NCI-H146 treated with DMSO at 0.1 percent for 48 hours (cell line): ENCODE measurements at regions not wholly inside any gene's neighbourhood (a gene's known extent, or its start where the extent isn't known, plus 50 kb on each side); places are given as distances from the start of the nearest gene placed in this dataset.

Experiments used
- DNase-seq: peaks from one replicate; lab custom pipeline; 2025; ENCODE audit not compliant: unreplicated experiment; lab: John Stamatoyannopoulos, UW

DNA sequence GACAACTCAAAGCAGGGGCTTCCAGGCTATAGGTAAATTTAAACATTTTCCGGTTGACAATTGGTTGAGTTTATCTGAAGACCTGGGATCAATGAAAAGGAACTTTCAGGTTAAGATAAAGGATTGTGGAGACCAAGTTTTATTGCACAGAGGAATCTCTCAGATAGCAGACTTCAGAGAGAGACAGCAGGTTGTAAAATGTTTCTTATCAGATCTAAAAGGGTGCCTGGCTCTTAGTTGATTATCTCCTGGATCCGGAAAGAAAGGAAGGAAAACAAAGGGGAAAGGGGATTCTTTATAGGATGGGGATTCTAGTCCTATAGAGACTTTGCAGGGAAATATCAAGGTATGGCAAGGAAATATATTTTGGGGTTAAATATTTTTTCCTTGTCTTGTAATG lies 951.3 kb upstream of the SEMA6D start:
- no peak for DNase-seq

DNA sequence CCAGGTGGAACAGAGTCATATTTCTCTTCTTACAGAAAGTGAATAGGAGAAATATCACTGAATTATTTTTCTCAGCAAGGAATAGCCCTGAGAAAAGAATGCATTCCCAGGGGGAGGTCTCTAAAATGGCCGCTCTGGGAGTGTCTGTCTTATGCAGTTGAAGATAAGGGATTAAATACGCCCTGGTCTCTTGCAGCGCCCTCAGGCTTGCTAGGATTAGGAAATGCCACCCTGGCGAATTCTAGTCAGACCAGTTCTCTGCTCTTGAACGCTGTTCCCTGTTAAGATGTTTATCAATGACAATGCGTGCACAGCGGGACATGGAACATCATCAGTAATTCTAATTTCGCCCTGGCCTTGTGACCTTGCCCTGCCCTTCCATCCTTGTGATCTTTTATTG lies 949.0 kb upstream of the SEMA6D start:
- no peak for DNase-seq

DNA sequence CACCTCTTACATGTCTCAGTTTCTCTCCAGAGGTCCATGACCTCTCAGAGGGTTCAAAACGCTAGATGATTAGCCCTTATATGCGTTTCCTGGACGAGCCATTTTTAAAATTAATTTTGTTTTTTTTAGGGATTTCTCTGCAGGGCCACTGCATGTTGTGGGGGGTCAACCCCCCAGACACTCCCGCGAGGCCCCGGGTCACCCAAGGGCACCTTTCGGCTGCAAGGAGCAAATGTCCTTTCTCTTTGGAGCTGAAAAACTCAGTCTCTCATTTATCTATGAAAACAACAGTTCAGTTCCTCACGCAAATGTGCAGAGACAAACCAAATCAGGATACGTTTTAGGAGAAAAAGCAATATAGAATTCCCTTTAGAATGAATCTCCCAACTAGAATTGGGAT lies 944.3 kb upstream of the SEMA6D start:
- DNase-seq, result no peak

DNA sequence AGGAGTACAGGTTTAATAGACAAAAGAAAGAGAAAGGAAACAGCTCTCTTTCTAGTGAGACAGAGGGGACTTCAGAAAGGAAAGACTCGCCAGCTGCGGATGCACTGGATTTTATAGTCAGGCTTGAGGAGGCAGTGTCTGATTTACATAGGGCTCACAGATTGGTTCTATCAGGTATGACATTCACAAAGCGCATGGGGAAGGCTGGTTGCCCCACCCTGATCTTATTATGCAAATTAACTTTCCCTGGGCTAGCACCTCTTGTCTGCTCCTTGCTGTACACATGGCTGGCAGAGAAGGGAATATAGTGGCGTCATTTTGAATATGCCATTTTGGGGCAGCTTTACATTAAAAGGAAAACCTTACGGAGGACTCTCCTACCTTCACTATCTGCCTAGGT lies 938.4 kb upstream of the SEMA6D start:
- DNase-seq, result no peak

DNA sequence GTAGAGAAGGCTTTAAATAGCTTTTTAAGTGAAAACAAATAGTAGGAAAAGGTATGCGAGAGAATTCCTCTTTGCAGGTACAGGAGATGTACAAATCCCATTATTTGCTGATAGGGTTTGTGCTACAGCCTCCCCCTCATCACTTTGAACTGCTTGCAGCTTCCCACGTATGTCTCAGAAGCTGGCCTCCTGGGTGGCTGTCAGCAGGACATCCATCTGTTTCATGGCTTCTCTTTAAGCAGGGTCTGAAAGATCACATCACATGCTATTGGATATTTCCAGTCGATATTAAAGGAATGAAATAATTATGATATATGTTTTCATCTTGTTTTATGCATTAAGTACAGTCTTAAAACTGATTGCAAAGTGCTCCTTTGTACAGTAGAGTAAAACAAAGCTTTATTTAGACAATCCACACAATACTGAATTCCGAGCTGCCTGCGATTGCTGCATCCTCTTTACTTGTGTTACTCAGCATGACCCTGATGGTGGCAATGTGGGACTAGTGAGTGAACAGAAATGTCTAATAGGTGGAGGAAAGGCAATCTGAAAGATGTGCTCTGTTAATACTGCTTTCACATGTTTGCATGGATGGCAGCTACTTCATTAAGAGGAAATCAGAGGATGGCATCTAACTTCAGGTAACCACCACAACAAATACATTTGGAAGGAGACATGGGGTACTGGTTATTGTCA lies 930.6 kb upstream of the SEMA6D start:
- peak; percentile 75 for DNase-seq

DNA sequence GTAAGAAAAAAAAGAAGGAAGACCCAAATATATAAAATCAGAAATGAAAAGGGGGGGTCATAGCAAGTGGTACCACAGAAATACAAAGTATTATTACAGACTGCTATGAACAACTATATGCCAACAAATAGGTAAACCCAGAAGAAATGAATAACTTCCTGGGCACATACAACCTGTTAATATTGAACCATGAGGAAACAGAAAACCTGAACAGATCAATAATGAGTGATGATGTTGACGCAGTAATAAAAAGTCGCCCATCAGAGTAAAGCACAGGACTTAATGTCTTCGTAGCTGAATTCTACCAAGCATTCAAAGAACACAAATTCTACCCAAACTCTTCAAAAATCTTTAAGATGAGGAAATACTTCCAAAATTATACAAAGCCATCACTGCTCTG lies 921.6 kb upstream of the SEMA6D start:
- no peak for DNase-seq

DNA sequence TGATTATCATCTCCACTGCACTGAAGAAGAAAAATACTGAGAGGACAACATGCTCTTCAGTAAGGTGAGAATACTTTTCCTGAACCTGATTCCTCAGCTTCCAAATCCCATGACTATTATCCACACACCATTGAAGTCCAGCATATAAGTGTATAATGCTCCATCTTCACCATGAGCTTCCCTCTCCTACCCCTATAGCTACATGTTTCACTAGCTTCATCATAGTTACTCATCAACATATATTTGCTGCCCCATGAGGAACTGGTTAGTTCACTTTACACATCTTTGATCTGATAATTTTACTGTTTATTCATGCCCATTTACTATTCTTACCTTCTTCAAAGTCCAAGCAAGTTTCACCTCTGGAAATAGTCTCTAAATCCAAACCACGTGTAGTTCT lies 908.5 kb upstream of the SEMA6D start:
- DNase-seq, result no peak

DNA sequence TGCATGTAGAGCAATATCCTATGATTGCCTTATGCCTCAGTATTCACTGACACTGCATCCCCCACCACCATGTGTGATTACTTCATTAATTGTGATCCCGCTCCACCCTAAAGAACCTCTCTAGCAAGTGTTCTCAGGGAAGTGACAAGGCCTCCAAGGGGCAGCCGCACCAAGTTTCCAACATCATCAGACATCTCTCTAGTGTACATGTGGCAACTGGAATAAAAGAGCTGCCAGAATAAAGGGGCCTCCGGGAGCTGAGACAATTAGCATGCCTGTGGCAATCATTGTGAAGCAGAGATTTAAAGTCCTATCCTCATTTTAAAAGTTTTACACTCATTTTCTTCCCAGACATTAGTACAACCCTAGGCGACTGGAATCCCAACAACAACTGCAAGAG lies 902.1 kb upstream of the SEMA6D start:
- DNase-seq, result no peak

DNA sequence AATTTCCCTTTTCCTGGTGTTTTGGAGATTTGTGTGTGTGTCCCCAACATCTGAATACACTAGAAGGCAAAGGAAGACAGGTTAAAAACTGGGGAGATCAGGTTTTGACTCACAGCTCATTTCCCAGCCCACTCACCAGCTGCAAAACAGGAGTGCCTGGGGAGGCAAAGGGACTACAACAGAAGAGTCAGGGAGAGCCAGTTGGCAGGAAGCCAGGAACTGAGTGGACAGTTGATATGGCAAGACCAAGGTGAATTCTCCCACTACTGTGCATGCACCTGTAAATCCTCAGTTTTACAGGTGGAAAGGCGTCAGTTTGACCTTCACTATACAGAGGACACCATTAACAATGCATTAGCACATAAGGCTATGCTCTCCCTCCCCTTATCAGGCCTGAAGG lies 901.5 kb upstream of the SEMA6D start:
- DNase-seq, result peak; percentile 62

DNA sequence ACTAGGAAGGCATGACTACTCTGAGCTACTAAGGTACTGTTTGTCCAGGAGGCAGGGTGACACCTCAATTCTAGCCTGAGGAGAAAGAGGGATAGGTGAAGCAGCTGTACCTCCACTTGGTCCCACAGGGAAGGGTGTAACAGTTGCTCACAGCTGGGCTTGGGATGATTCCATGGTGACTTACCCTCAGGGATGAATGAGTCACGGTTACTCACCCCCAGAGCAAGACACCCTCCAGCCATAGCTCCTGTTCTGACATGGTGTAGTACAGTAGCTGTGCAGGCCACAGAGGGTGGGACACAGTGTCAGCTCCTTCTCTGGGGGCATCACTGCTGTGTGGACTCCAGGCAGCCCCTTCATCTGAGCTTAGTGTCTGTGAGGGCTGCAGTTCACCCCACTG lies 868.6 kb upstream of the SEMA6D start:
- no peak for DNase-seq

DNA sequence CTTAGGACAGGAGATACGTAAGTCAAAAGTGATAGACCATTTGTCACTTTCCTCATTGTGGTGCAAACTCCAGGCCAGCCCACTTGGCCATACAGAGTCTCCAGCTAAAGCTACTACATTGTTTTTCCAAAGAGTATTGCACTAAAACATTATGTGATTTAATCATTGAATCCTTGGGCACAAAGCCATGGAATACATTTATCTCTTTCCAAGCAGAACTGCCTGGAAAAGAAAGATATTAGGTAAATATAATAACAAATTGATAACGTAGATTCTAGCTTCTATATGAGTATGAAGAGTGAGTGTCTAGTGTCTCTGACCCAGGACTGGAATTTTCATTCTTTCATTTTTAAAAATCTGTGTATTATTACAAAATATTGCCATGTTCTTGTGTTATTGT lies 863.7 kb upstream of the SEMA6D start:
- DNase-seq, result no peak

DNA sequence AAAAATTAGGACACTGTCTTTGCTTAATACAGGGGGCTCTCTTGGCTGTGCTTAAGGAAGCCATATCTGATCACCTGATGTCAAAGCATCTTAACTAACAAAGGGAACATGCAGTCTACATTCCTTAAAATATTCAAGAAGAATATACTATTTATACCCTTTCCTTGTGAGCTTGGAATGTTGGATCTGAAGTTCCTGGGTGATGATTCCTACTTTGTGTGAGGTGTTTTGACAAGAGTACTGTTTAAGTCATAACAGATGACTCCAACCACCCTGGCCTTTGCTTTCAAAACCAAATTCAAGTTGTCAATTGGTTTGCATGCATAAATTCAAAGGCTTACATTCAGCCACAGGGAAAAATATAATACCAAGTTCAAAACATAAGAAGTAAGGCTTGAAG lies 862.7 kb upstream of the SEMA6D start:
- DNase-seq, result no peak

DNA sequence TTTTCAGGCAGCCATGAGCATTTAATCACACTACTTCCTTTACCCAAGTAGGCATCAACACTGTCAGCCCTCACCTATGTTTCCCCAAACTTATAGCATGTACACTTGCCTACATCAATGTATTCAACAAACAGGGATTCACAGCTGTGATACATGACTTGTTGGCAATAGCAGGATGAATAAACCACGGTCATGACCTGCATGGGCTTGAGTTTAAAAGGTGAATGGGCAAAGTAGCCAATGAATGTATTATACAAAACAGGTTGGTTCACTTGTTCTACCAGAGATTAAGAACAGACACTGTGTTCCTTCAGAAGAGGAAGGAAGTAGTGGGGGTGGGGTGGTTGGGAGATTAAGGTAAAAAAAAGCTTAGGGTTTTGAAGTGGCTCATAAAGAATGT lies 861.9 kb upstream of the SEMA6D start:
- no peak for DNase-seq

DNA sequence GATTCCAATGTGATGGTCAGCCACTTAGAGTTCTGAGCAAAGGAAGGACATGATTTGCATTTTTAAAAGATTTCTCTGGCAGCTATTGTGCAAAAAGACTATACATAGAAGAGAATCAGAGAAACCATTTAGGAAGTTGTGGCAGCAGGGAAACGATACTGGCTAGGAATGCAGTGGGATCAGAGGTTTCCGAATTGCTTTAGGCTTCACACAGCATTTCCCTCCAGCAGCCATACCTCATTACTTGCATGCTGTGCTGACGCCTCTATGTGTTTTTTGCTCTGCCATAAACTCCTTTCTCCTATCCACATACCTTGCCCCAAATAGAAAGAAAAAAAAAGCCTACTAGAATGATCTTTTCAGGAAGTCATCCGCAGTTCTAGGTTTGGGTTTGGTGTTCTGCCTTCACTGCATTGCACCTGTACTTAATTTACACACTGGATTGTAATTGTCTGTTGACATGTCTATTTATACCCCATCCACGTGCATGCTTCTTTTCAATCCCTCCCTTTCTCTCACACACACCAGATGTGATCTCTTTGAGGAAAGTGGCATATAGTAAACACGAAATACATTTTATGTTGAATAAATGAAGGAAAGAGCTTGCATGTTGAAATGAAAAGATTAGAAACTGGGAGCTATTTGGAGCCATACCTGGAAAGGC lies 860.3 kb upstream of the SEMA6D start:
- peak; percentile 50 for DNase-seq

DNA sequence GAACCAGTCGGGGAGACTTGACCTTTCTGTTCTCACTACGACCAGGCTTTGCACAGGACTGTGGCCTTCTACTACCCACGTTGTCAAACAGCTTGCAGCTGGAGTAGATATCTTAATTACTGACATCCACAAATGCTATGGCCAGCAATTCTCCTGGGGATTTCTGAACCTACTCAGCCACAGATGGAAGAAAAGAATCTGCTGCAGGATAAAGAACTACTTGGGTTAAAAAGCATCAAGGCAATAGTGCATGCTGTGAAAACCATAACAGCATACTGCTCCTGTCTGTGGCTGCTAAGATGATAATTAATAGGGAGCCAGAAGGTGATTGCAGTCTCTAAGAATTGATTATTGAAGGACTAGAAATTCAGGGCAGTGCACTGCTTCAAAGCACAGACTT lies 859.2 kb upstream of the SEMA6D start:
- DNase-seq, result peak; percentile 1

DNA sequence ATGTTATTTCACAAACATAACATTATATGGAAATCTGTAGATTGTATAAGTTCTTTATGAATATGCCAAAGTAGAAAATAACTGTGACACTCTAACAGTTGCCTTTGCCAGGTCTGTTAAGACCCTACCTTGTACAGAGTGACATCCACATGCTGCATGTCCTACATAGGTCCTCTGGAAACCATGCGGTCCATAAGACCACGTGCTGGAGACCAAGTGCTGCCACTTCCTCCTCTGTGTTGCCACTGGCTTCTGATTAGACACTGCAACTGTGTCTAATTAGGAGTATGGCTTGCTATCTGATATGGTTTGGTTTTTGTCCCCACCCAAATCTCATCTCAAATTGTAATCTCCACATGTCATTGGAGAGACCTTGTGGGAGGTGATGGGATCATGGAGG lies 855.5 kb upstream of the SEMA6D start:
- no peak for DNase-seq

DNA sequence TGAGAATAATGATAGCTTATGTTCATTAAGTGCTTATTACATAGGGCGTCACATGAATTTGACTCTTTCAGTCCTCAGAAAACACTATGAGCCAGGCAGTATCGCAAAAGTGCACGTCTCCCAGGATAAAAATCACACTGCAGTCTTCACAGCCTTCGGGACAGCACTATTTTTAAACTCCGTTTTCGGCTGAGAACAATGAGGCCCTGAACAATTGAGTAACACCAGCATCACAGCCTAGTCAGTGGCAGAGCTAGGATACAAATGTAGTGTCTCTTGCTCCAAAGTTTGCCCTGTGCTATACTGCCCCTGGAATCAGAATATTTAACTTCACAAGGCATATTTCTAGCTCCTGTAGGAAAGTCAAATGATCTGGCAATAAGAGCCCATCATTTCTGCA lies 852.1 kb upstream of the SEMA6D start:
- DNase-seq, result no peak

DNA sequence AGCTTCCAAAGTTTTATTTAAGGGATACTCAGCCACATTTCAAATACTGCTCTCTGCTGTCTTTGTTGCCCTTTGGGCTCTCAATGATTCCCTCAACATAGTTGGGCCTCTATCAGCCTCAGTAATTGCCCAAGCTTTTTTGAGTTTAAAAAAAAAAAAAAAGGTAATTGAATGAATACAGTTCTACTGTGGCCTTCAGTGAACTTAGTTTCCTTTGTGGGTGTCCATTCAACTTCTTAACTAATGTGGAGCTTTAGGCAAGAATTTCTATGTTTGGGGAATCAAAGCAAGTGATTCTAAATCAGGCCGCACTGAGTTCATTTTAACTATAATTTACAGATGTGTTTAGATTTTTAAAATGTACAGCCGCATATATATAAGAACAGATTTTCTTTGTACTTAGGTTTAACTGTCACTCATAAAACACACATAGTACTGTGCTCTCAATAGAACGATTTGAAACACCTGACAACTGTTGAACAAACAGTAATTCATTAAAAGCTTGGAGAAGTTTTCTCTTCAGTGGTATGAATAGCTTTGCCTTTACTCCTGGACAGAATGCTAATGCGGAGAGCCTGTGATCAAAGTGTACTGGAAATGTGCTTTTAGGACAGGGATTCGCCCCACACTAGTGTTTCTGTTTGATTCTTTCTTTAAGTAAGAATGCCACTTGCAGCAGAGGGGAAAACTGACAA lies 844.9 kb upstream of the SEMA6D start:
- no peak for DNase-seq

DNA sequence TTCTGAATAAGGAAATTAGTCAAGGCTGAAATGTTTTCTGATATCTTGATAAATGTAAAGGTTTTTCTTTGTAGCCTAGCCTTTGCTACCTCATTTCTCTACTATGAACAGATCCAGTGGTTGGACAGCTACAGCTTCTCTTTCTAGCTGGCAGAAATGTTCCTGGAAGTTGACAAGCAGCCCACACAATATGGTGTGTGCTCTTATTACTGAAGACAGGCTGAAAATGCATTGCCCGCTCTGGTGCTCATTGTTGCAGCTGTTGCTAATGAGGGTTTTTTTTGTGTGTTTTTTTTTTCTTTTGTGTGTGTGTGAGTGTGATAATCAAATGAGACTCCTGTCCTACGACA lies 844.3 kb upstream of the SEMA6D start:
- peak; percentile 2 for DNase-seq

DNA sequence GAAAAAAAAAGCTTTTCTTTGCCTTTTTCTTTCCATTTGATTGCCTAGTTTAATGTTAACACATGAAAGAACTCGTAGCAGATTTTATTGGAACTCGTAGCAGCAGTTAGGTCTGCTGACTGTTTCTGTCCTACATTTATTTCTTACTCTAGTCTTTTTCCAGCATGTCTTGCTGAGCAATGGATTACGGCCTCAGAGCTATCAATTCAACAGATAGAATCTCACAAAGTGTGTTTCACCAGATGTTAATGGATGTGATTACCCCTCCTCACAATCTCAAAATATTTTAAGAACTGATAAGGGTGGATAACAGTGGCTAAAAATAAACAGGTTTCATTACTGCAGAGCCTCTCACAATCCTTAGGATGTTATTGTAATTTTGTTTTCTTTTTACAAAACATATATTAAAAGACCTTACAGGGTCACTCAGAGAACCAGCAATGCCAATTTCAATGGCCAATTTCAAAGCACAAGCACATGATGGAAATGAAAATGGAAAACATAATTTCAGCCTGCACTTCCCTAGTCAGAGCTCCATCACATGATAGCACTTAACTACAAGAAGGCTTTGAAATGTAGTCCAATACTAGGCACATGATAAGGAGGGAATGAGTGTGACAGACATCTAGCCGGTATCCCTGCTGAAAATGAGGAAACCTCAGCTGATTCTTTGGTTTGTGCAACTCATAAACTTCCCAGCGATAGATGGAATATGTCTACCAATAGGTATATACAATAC lies 838.1 kb upstream of the SEMA6D start:
- DNase-seq, result no peak

DNA sequence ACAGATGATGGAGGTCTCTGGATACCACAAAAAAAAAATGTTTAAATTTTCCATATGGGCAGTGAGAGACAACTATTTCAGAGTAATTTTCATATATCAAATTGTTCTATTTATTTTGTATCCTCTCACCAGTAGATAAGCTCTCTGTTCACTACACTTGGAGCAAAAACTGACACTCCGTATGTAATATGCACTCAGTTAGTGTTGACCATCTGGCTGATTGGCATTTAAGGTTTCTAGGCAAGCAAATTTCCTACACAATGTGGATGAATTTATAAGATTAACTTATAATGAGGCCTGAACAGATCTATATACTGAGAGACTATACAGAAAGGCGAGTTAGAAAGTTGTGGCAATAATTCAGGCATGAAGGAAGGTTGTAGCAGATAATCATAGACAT lies 836.5 kb upstream of the SEMA6D start:
- no peak for DNase-seq

DNA sequence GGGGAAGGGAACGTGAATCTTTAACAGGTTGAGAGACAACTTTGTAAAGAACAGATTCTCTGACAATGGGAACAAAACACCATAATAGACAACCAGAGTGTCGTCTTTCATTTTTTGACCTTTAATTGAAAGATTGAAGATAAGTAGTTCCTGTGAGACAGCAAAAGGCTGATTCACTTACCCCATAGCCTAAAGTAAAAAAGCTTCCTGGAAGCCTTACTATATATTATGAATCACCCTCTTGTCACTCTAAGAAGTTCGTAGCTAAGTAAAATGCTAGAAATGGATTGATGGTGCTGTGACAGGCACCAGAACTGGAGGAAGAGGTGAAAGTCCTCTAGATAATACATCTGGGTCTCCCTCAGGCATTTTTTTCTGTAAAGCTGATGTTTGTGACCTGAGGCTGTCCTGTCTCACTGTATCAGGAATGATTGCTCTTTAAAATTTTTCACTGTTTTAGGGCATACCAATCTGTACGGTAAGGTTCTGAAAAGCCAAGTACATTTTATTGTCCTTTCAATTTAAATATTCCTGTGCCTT lies 824.6 kb upstream of the SEMA6D start:
- peak; percentile 12 for DNase-seq
